GM21619 (cell line): ENCODE measurements at regions not wholly inside any gene's neighbourhood (a gene's known extent, or its start where the extent isn't known, plus 50 kb on each side); places are given as distances from the start of the nearest gene placed in this dataset.

ENCODE experiments used
- ATAC-seq: cut with Tn5 transposase; IDR thresholded peaks from one replicate; pipeline ENCODE4 v1.9.1; 2021; ENCODE audit not compliant: unreplicated experiment

DNA sequence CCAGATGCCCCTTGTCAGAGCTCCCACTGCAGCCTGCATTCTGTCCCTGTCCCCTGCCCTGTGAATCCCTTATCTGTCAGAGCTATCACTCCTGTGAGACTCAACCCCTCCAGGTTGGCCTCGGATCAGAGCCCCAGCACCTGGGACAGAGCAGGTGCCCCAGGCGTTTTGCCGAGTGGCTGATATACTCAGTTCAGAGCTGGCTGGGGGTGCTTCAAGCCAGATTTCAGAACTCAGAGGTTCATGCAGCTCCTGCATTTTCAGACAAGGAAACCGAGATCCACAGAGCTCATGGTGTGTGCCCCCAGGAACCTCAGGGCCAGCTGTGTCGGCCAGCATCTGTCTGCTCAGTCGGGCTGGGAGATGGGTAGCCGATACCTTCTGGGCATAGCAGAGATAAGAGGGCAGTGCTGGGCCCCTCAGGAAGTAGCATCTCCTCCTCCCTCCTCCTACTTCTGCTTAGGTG lies 228.0 kb upstream of the RTL1 start:
- no peak for ATAC-seq

DNA sequence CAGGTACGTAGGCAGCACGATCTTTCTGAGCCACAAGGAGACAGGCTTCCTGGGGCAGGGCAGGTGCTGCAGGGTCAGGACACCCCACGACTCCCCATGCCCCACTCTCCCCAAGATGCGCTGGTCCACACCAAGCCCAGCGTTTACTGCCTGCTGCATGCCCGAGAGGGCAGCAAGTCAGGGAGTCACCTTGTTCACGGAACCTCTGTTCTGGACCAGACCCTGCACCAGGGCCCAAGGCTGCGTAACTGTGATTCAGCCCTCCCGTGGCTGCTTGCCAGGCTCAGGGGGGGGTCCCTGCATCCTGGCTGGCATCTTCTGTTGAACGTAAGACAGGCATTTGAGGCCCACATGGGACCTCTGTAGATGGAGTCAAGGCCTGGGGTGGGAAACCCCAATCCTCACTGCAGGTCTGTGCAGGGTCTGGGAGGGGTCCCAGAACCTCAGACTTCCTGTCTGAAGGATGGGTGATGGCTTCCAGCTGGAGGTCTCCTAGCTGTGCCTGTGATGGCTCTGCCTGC lies 228.6 kb upstream of the RTL1 start:
- ATAC-seq, result no peak

DNA sequence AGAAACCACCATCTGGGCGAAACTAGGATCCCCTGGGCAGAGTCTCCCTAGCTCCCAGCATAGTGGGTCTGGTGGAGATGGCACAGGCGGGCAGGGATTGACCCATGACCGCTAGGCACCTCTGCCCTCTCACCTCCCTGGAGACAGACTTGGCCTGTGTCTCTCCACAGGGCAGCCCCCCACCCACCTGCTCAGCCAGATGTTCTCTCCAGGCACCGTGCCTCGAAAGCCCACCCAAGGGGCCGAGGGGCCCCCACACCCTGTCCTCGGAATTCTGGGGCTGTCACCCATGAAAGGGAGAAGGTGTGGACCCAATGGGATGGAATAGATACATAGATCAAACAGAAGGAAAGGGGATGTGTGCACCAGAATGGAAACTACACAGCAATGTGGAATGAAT lies 229.1 kb upstream of the RTL1 start:
- ATAC-seq, result no peak

DNA sequence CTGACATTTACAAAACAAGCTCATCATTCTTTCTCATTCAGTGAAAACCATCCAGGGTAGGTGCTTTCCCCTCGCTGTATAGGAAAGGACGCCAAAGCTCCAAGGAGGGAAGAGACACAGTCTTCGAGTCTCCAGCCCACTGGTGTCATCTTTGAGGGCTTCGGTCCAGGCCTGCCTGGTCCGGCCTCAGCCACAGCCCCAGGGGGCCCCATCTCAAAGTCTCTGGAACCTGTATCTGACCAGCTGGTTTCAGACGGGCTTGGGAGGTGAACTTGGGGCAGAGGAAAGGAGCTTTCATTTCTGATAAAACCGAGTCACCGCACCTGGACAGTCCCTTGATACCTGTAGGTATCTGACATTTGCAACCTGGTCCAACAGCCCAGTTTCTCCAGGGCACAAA lies 229.5 kb upstream of the RTL1 start:
- no peak for ATAC-seq

DNA sequence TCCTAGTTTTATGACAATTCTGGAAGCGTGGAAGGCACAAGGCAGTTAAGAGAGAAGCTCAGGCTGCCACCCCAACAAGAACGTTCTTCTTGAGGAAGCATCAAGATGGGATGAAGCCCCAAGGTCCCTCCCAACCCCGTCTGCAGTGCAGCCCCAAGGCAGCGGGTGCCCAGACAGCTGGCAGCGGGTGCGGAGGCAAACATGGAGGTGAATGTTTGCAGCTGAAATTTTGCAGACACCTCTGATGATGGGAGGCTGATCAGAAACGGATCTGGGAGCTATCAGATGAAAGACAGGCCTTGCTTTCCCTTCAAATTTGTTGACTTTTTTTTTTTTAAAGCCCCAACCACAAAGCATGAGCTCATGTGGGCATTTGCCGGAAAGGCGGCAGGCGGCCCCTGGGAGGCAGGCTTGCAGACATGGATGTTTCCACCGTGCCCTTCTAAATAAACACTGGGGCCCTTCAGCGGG lies 230.7 kb upstream of the RTL1 start:
- ATAC-seq, result no peak

DNA sequence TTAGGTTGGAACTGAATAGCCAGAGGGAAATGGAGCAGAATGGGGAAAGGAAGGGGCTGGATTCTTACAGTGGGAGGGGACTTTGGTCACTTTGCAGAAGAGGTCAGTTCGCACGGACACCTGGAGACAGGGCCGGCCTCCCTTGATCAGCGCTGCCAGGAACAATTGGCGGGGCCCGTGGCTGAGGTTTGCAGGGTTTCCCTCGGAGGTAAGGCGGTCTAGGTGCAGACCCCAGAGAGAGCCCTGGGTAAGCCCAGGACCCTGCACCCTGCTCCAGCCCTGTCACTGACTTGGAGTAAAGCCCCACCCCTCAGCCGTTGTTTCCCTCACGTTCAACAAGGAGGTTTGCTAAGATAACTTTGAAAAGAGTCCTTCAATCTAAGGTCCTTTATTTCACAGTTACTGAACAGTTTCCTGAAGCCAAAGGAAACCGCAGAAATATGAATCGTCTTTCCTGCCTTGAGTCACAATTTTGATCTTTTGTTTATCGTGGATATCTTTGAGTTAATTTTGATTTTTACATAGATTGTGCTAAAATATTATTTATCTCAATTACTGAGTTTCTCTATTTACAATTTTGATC lies 231.4 kb upstream of the RTL1 start:
- ATAC-seq, result no peak

DNA sequence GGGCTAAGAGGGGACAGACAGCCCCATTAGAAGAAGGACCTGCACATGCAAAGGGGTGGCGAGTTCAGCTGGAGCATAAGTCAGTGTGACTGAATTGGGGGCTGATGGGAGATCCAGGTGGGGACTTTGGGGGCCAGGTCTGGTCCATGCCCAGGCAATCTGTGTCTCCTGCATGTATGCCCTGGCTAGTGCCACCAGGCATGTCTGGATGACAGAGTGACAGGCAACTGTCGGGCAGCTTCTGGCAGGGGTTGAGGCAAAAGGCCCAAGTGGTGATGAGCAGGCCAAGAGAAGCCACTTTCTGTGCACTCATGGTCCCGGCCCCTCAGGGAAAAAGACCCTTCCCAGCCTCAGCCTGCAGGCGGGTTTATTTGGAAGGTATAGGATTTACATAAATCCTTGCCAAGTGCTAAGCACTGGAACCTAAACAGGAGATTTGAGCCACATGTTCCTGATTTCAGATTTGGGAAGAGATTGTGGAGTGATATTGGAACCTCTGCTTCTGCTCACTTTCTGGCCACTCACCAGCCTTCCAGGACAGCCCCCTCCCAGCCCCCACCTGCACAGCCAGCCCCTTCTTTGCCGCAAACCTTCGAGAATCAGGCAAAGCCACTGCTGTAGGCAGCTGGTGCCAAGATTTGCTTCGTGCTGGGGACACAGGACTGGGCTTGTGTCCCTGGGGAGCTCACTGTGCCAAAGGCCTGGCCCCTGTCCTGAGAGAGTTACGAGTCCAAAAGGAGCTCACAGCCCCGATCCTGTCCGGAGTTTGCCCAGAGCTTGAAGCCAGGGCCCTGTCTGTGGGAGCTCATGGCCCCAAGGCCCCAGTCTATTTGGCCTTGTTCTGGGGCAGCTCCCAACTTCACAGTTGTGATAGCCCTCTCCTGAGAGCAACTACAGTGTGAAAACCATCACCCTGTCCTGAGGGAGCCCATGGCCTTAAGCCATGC lies 232.5 kb upstream of the RTL1 start:
- ATAC-seq, result no peak

DNA sequence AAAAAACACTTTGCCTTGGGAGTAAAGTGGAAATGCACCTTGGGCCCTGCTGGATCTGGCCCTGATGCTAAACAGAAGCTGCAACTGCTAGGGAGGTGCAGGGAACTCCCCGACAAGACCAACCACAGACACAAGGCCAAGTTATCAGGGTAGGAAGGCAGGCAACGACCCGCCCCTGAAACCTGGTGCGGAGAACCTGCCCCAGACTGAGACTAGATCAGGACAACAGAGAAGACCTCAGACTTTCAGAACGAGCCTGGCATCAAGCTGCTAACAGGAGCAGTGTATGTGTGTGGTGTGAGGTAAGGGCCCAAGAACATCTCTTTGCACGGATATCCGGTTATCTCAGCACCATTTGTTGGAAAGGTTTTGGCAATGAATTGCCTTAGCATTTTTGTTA lies 233.7 kb upstream of the RTL1 start:
- no peak for ATAC-seq

DNA sequence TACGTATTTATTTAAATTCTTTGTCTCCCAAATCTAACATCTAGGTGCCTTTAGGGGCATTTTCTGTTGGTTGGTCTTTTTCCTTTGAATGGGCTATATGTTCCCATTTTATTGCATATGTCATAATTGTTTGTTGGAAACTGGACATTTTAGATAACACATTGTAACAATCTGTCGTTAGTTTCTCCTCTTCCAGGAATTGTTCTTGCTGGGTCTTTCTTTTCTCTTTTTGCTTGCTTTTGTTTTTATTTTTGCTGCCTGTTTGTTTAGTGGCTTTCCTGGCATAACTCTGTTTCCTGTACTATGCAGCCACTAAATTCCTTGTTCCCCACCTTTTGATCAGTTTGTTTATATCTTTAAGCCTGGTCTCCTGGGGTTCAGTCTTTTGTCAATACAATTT lies 244.3 kb upstream of the RTL1 start:
- no peak for ATAC-seq

DNA sequence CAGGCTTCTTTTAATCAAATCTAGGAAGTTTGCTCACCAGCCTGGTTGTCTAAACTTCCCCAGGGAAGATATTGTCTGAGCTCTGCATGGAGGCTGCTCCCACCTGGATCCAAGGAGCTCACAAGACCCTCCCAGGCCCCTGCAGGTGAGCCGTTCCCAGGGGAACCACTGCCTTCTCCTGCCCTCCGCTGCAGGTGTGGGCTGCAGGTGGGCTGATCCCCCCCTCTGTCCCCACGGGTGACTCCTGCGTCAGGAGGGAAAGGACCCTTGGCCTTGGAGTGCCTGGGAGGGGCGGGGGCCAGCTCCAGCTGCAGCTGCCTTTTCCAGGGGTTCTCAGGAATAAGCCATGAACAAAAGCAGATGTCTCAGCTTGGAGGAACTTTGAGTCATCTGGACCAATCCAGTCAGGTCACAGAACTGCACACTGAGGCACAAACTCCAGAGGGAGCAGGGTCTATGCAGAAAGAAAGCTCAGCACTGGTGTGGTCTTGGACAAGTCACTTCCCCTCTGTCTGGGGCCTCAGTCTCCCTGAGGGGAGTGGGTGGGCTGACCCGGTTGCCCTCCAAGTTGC lies 246.6 kb upstream of the RTL1 start:
- ATAC-seq, result no peak

DNA sequence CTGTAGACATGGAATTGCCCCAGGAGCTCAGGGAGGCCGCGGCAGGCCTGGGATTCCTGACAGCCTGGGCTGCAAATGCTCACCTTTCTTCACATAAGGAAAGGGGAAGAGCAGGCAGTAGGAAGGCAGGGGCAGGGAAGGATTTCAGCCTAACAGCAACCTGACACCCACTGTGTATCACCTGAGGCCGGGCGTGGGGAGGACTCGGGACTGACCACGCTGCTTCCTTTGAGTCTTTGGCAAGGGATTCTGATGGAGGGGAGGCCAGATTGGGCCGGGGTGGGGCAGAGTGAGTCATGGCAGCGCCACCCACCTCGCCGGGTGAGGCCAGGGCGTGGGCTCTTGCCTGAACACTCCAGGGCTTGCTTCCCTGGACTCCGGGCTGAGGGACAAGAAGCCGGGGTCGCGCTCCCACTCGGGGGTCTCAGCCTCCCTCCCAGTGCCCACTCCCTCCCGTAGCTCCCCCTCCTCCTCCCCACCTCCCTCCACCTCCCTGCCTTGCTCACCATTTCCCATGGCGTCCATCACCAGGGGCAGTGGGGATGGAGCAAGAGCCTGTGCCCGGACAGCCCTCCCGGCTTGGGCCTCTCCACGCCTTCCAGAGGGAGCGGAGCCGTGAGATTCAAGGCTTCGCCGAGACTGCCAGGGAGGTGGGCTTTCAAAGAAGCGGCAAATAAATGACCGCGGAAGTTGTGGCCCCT lies 247.9 kb upstream of the RTL1 start:
- ATAC-seq, result no peak

DNA sequence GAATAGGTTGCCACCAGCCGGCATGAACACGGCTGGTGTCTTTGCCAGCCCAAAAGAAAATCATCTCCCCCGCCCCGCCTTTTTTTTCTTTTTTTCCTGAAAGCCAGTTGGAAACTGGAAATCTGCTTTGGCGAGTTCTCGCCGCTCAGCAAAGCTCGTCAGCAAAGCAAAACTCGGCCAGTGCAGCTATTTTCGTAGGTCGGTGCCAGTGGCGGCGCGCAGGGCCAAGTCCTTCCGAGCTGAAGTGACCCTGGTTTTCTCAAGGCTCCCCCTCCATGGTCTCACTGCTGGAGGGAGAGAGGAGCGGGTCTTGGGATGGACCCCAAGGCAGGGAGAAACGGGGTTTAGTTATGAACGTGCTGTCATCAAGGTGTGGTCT lies 248.4 kb upstream of the RTL1 start:
- ATAC-seq, result no peak

DNA sequence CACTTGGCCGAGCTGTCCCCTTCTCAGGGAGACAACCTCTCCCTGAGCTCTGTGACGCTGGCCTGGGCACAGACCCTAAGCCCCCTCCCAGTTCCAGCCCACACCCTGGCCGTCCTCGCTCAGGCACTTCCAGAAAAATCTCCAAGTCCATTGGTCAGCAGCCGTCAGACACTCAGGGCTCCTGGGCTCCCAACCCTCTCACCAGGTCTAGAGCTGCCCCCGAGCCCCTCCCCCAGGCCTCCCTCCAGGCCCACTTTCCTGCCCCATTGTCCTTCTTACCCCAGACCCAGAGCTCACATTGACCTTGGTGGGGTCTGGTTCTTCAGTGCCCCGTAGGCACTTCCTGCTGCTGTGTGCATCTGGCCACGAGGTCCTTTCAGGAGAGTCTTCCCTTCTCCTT lies 249.3 kb upstream of the RTL1 start:
- ATAC-seq, result no peak

DNA sequence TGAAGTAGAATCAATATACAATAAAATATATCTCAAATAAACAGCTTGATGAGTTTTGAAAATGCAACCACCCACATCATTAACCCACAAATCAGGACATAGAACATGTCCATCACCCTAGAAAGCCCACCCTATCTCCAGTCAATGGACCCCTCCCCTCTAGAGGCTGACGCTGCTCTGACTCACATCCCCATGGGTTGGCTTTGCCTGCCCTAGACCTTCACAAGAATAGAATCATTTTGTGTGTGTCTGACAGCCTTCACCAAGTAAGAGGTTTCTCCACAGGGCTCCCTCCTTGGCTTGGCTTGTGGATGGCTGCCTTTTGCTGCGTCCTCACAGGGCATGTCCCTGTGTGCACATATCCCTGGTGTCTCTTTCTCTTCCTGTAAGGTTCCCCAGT lies 250.2 kb upstream of the RTL1 start:
- ATAC-seq, result no peak

DNA sequence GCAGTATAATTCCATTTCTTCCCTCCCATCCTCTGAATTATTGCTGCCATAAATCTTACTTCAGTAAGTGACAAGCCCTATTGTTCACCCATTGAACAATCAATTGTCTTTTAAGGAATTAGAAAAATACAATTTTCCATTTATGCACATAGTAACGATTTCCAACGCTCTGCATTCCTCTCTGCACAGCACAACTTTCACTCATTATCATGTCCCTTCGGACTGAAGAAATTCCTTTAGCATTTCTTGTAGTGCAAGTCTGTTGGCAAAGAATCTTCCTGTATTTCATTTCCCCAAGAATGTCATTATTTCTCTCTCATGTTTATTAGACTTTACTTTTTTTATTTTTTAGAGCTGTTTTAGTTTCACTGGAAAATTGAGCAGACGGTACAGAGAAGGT lies 252.1 kb upstream of the RTL1 start:
- ATAC-seq, result no peak

DNA sequence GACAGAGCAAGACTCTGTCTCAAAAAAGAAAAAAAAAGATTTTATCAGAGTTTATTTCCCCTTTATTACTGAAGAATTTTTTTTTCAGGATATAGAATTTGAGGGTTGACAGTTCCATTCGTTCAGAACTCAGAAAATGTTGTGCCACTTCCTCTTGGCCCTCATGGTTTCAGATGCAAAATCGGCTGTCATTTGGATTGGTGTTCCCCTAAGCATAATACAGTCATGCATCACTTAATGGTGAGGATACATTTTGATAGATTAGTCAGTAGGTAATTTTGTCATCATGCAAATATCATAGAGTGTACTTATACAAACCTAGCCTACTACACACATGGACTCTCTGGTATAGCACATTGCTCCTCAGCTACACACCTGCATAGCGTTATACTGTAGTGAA lies 263.9 kb upstream of the RTL1 start:
- ATAC-seq, result no peak

DNA sequence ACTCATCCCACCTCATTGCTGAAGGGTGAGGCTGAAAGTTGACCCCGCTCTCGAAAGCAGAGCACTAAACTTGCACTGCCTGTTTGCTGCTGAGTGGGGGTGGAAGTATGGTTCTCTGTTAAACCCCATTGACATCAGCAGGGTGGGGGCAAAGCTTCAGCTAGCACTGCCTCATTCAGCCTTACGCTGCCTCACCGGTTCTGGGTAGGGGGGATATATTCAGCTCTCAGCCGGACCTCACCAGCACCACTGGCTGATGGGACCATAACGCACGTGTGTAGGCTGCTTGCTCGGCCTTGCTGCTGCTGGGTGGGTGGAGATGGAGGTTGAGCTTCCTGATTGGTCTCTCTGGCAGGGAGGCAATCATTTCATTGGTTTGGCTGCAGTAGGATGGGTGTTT lies 265.7 kb upstream of the RTL1 start:
- ATAC-seq, result no peak

DNA sequence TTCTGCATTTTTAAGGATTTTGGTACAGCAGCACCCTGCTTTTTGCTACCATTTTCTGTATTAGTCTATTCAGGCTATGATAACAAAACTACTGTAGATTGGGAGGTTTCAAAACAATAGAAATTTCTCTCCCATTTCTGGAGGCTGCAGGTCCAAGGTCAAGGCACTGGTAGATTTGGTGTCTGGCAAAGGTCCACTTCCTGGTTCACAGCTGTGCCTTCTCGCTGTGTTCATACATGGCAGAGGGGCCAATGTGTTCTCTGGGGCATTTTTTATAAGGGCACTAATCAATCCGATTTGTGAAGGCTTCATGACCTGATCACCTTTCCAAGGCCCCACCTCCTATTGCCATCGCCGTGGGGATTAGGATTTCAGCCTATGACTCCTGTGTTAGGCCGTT lies 268.1 kb upstream of the RTL1 start:
- ATAC-seq, result no peak

DNA sequence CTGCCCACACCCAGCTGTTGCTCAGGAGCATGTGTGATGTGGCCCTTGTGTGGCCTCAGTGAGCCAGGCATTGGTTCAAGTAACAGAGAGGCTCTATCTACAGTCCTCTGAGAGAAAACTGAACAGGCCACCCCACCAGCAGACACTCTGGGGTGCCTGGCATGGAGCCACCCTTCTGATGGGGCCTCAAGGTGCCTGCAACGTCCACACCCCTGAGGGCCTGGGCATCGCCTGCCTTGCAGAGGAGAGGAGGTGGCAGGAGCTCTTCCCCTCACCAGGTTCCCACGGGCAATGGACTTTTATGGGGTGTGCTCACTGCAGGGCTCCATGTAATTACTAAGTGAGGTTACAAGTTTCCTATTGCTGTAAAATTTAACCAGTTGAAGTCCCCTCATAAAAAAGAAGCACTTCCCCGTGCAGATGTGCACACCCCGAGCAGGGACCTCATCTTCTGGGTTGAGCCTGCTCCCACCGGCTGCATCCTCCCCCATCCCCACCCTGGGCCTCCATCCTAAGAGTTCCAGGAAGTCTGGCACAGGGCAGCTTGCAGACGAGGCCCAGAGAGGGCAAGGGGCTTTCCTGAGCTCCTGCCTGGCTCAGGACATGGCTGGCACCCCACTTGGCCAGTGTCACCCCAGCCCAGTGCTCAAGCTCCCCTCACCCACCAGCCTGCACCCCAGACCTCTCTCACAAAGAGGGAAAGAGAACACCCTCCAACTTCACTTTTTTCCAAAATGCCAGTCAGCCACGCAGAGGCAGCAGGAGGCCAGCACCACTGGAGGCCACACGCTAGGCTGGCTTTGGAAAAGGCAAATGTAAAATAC lies 270.4 kb upstream of the RTL1 start:
- no peak for ATAC-seq

DNA sequence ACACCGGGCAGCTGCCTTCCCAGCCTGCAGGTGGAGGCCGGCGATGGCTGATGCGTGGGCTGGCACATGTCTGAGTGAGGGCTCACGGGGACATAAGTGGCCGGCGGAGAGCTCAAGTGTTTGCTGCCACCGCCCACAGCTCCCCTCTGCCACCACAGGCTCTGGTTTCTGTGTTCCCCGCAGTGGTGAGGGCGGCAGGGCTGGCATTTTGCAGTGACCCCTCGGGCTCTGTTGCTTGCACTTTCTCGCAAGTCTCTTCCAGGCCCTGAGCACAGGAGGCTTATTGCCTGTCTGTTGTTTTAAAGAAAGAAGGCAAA lies 271.0 kb upstream of the RTL1 start:
- ATAC-seq, result no peak
